ENCODE measurements at regions not wholly inside any gene's neighbourhood (a gene's known extent, or its start where the extent isn't known, plus 50 kb on each side); places are given as distances from the start of the nearest gene placed in this dataset.

- TF ChIP-seq CTCF (IDR thresholded peaks at IDR 0.05) (no peak), POLR2A (IDR thresholded peaks at IDR 0.05) (no peak)
Observed at GRCh38 chr12:45128637-45129036, 77.7 kb upstream of the DBX2 start.

Data from uterus (tissue), 2 donors.